Mesothelial cell of epicardium (in vitro differentiated cells): ENCODE measurements at regions not wholly inside any gene's neighbourhood (a gene's known extent, or its start where the extent isn't known, plus 50 kb on each side); places are given as distances from the start of the nearest gene placed in this dataset.
"Not testable (repeated sequence)": the region's sequence is repeated elsewhere in the genome, so short reads cannot be mapped to it uniquely, and the experiment has no call there.

Experiments
- DNase-seq, 2 experiments: peaks; one replicate each; pipeline ENCODE4 v3.0.0; 2021; ENCODE audit warnings: low spot score in 2 of 2; ENCODE audit not compliant: unreplicated experiment in 2 of 2
- H3K27ac Mint-ChIP-seq: 2 replicates; pipeline ENCODE4 v1.8.0; 2021; ENCODE audit warnings: mixed read lengths
- H3K27me3 Mint-ChIP-seq: 2 replicates; pipeline ENCODE4 v1.8.0; 2021; ENCODE audit warnings: low read depth, mixed read lengths
- H3K36me3 Mint-ChIP-seq: 2 replicates; pipeline ENCODE4 v1.8.0; 2021; ENCODE audit warnings: mixed read lengths
- H3K4me1 Mint-ChIP-seq: 2 replicates; pipeline ENCODE4 v1.8.0; 2021; ENCODE audit warnings: mixed read lengths
- H3K4me3 Mint-ChIP-seq: 2 replicates; pipeline ENCODE4 v1.8.0; 2021; ENCODE audit warnings: mild to moderate bottlenecking, moderate library complexity, mixed read lengths
- H3K9me3 Mint-ChIP-seq: 2 replicates; pipeline ENCODE4 v1.8.0; 2021; ENCODE audit warnings: mixed read lengths
- CTCF ChIP-seq: fragments of 200-600 bp; sonication (generic); IDR thresholded peaks from one replicate; pipeline ENCODE4 v1.5.0; 2021; ENCODE audit warnings: antibody characterized with exemption; ENCODE audit not compliant: unreplicated experiment

- Mint-ChIP-seq H3K4me1 (no peaks in the 10 kb centered on the region), H3K36me3 (peaks cover 5% of the 10 kb centered on the region), H3K4me3 (no peak overlapping the region), H3K27me3 (no peaks in the 10 kb centered on the region), H3K27ac (no peak overlapping the region), H3K9me3 (peaks cover 31% of the 10 kb centered on the region)
- no peak for TF ChIP-seq CTCF
- no peak for DNase-seq
These were observed 175.8 kb upstream of the ZSWIM2 start for GRCh38 chr2:187024739-187025138.

GRCh38 chr2:187023996-187024395 is 175.0 kb upstream of the ZSWIM2 start:
- not testable (repeated sequence) for H3K27me3 Mint-ChIP-seq, H3K27ac Mint-ChIP-seq, DNase-seq, H3K4me1 Mint-ChIP-seq, H3K4me3 Mint-ChIP-seq, H3K36me3 Mint-ChIP-seq
- H3K9me3 Mint-ChIP-seq: peaks cover 27% of the 10 kb centered on the region

GRCh38 chr2:187017438-187017837 is 168.5 kb upstream of the ZSWIM2 start:
- Mint-ChIP-seq H3K9me3 (peaks cover 4% of the 10 kb centered on the region), H3K36me3 (no peaks in the 10 kb centered on the region), H3K4me3 (no peak overlapping the region), H3K4me1 (peaks cover 2% of the 10 kb centered on the region), H3K27ac (no peak overlapping the region), H3K27me3 (no peaks in the 10 kb centered on the region)
- TF ChIP-seq CTCF: no peak
- no peak for DNase-seq

- TF ChIP-seq CTCF: no peak
- no peak for DNase-seq
- H3K27me3 Mint-ChIP-seq: no peaks in the 10 kb centered on the region
These were observed 164.1 kb upstream of the ZSWIM2 start for GRCh38 chr2:187013058-187013457.

GRCh38 chr2:187011206-187011832 is 162.3 kb upstream of the ZSWIM2 start:
- no peak overlapping the region for H3K4me3 Mint-ChIP-seq
- no peak for DNase-seq
- H3K36me3 Mint-ChIP-seq: no peaks in the 10 kb centered on the region
- H3K27me3 Mint-ChIP-seq: no peaks in the 10 kb centered on the region
- TF ChIP-seq CTCF: no peak
- H3K4me1 Mint-ChIP-seq: peaks cover 11% of the 10 kb centered on the region
- H3K9me3 Mint-ChIP-seq: no peaks in the 10 kb centered on the region
- peak overlapping the region; percentile 14 for H3K27ac Mint-ChIP-seq

More at GRCh38 chr2:187013058-187013457, 164.1 kb upstream of the ZSWIM2 start:
- no peak overlapping the region for H3K4me3 Mint-ChIP-seq
- H3K4me1 Mint-ChIP-seq: peaks cover 11% of the 10 kb centered on the region
- no peaks in the 10 kb centered on the region for H3K36me3 Mint-ChIP-seq
- H3K9me3 Mint-ChIP-seq: peaks cover 4% of the 10 kb centered on the region
- H3K27ac Mint-ChIP-seq: no peak overlapping the region

GRCh38 chr2:187009483-187010239 is 160.7 kb upstream of the ZSWIM2 start:
- peaks cover 11% of the 10 kb centered on the region for H3K4me1 Mint-ChIP-seq
- no peaks in the 10 kb centered on the region for H3K27me3 Mint-ChIP-seq
- no peak for TF ChIP-seq CTCF
- H3K4me3 Mint-ChIP-seq: no peak overlapping the region
- H3K9me3 Mint-ChIP-seq: no peaks in the 10 kb centered on the region
- no peaks in the 10 kb centered on the region for H3K36me3 Mint-ChIP-seq
- no peak overlapping the region for H3K27ac Mint-ChIP-seq
- DNase-seq: no peak
